ENCODE measurements at regions not wholly inside any gene's neighbourhood (a gene's known extent, or its start where the extent isn't known, plus 50 kb on each side); places are given as distances from the start of the nearest gene placed in this dataset.
"Not testable (repeated sequence)": the region's sequence is repeated elsewhere in the genome, so short reads cannot be mapped to it uniquely, and the experiment has no call there.

GRCh38 chr11:67826028-67826950 lies 151.9 kb upstream of the ALDH3B2 start:
- peak in 1 of 2 donors; percentile 31 for TF ChIP-seq POLR2AphosphoS5 (IDR thresholded peaks at IDR 0.05; ENCODE audit: insufficient read depth in 1 of 2, low read depth in 1 of 2)
- H3K4me3 ChIP-seq; H3K36me3 ChIP-seq; H3K4me1 ChIP-seq; DNase-seq (ENCODE audit: extremely low spot score in 2 of 2); H3K27me3 ChIP-seq; H3K9me3 ChIP-seq; intact Hi-C loops (cut with DNase I); H3K27ac ChIP-seq: not testable (repeated sequence)

DNA sequence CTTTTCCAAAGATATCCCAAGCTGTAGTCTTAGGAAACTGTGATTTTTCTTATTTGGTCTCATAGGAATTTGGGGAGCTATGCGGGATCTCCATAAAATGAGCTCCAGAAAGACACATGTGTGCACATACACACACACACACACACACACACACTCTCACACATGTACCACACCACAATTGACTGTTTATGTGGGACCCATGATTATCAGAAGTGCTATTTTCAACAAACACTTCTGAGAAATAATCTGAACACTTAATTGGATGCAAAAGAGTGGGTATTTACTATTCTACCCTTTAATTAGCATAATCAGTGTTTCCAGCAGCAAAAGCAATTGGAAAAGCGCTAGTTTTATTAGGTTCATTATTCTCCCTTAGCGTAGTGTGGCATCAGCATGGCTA lies 150.4 kb upstream of the ALDH3B2 start:
- DNase-seq (ENCODE audit: extremely low spot score in 2 of 2); H3K27ac ChIP-seq; H3K27me3 ChIP-seq; H3K9me3 ChIP-seq; H3K4me1 ChIP-seq; H3K4me3 ChIP-seq; intact Hi-C loops (cut with DNase I); H3K36me3 ChIP-seq: not testable (repeated sequence)

DNA sequence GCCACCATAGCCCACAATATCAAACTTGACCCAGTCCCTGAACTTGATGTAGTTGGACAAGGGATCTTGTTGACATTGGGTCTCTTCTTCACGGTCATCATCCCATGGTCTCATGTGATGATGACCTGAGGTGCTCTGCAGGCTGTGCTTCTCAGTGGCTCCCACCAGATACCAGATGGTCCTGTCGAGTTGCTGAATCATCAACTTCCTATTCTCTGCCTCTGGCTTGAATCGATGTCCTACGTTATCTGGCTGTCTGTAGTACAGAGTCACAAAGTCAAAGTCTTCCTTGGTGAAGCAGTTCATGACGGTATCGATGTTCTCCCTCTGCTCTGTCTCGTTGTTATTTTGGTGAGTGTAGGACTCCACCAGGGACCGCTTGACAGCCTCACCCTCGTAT lies 145.7 kb upstream of the ALDH3B2 start:
- Histone ChIP-seq H3K27ac (no peak overlapping the region), H3K4me1 (no peaks in the 10 kb centered on the region), H3K27me3 (no peaks in the 10 kb centered on the region), H3K4me3 (no peak overlapping the region), H3K36me3 (no peaks in the 10 kb centered on the region), H3K9me3 (no peaks in the 10 kb centered on the region)
- no peak for DNase-seq (ENCODE audit: extremely low spot score in 2 of 2)
- TF ChIP-seq POLR2AphosphoS5 (IDR thresholded peaks at IDR 0.05; ENCODE audit: insufficient read depth in 1 of 2, low read depth in 1 of 2) (no peak), CTCF (IDR thresholded peaks at IDR 0.05) (no peak), POLR2A (IDR thresholded peaks at IDR 0.05) (no peak)
- intact Hi-C loops (cut with DNase I) = no loop called here

DNA sequence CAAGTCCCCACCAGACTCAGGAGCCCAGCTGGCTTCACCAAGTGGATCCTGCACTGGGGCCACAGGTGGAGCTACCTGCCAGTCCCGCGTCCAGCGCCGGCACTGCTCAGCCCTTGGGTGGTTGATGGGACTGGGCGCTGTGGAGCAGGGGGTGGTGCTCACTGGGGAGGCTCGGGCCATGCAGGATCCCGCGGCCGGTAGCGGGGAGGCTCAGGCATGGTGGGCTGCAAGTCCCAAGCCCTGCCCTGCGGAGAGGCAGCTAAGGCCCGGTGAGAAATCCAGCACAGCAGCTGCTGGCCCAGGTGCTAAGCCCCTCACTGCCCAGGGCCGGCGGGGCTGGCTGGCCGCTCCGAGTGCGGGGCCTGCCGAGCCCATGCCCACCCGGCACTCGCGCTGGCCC lies 143.1 kb upstream of the ALDH3B2 start:
- intact Hi-C loops (cut with DNase I); H3K4me3 ChIP-seq; H3K27me3 ChIP-seq: not testable (repeated sequence)

DNA sequence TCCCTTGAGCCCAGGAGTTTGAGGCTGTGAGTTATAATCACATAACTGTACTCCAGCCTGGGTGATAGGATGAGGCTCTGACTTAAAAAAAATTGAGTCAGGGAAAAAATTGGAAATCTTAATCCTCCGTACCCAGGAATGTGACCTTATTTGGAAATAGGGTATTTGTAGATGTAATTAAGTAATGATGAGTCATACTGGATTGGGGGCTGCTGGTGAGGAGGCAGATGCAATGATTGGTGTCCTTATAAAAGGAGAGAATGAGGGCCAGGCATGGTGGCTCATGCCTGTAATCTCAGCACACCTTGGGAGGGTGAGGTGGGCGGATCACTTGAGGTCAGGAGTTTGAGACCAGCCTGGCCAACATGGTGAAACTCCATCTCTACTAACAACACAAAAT lies 134.9 kb upstream of the ALDH3B2 start:
- intact Hi-C loops (cut with DNase I) = not testable (repeated sequence)

More for the DNA sequence above, 143.1 kb upstream of the ALDH3B2 start:
- H3K36me3 ChIP-seq; H3K27ac ChIP-seq; DNase-seq (ENCODE audit: extremely low spot score in 2 of 2); H3K4me1 ChIP-seq; H3K9me3 ChIP-seq: not testable (repeated sequence)

GRCh38 chr11:67807896-67808295 lies 133.5 kb upstream of the ALDH3B2 start:
- intact Hi-C loops (cut with DNase I); H3K27ac ChIP-seq; H3K9me3 ChIP-seq; H3K4me3 ChIP-seq; H3K36me3 ChIP-seq; H3K4me1 ChIP-seq; DNase-seq (ENCODE audit: extremely low spot score in 2 of 2); H3K27me3 ChIP-seq: not testable (repeated sequence)

More for the DNA sequence above, 134.9 kb upstream of the ALDH3B2 start:
- H3K27me3 ChIP-seq; H3K36me3 ChIP-seq; H3K4me1 ChIP-seq; DNase-seq (ENCODE audit: extremely low spot score in 2 of 2); H3K4me3 ChIP-seq; H3K9me3 ChIP-seq; H3K27ac ChIP-seq: not testable (repeated sequence)

- H3K4me3 ChIP-seq = peak overlapping the region; percentile 78 to 80
- H3K4me1 ChIP-seq = not testable (repeated sequence)
These were observed 132.4 kb upstream of the ALDH3B2 start for GRCh38 chr11:67806728-67807235.

GRCh38 chr11:67806183-67806582 lies 131.8 kb upstream of the ALDH3B2 start:
- Histone ChIP-seq H3K4me3 (peak overlapping the region; percentile 78 to 80), H3K27ac (peak overlapping the region; percentile 83)
- H3K9me3 ChIP-seq; H3K36me3 ChIP-seq; H3K4me1 ChIP-seq; intact Hi-C loops (cut with DNase I); H3K27me3 ChIP-seq: not testable (repeated sequence)
- peak in 1 of 2 donors; percentile 89 for DNase-seq (ENCODE audit: extremely low spot score in 2 of 2)

More at GRCh38 chr11:67806728-67807235, 132.4 kb upstream of the ALDH3B2 start:
- intact Hi-C loops (cut with DNase I); H3K27me3 ChIP-seq; DNase-seq (ENCODE audit: extremely low spot score in 2 of 2); H3K9me3 ChIP-seq; H3K36me3 ChIP-seq: not testable (repeated sequence)
- H3K27ac ChIP-seq = peak overlapping the region; percentile 83
